ENCODE measurements at regions not wholly inside any gene's neighbourhood (a gene's known extent, or its start where the extent isn't known, plus 50 kb on each side); places are given as distances from the start of the nearest gene placed in this dataset.

GRCh38 chr3:87473944-87474343 lies 197.6 kb upstream of the POU1F1 start:
- Histone ChIP-seq H3K9me3 (ENCODE audit: control insufficient read depth, low read depth, low read length) (peaks cover 5% of the 10 kb centered on the region), H3K4me2 (ENCODE audit: insufficient read depth, insufficient read length, low read length) (no peak overlapping the region), H3K4ac (ENCODE audit: low read depth, low read length) (no peak overlapping the region), H3K4me1 (ENCODE audit: insufficient read depth, low read length) (no peaks in the 10 kb centered on the region), H3K18ac (ENCODE audit: insufficient read length, low read depth, low read length) (no peak overlapping the region), H3K79me2 (ENCODE audit: insufficient read depth, low read length) (no peaks in the 10 kb centered on the region), H3K79me1 (ENCODE audit: insufficient read depth, low read depth, low read length, poor library complexity, severe bottlenecking) (no peaks in the 10 kb centered on the region), H3K56ac (ENCODE audit: insufficient read length, low read depth, low read length) (no peak overlapping the region), H2BK5ac (ENCODE audit: insufficient read length, low read length) (no peak overlapping the region), H3K23ac (ENCODE audit: insufficient read length, low read depth, low read length) (no peak overlapping the region), H2BK20ac (ENCODE audit: low read depth, low read length, poor library complexity, severe bottlenecking) (no peak overlapping the region), H4K20me1 (ENCODE audit: control insufficient read depth, insufficient read depth, insufficient read length) (no peaks in the 10 kb centered on the region), H2AFZ (ENCODE audit: low read length) (no peak overlapping the region), H3K14ac (ENCODE audit: insufficient read depth, low read length) (no peak overlapping the region), H3K27ac (ENCODE audit: insufficient read length, low read depth, low read length) (no peak overlapping the region), H4K5ac (ENCODE audit: insufficient read length, low read depth, low read length) (no peak overlapping the region), H2BK12ac (ENCODE audit: insufficient read length, low read depth, low read length) (no peak overlapping the region), H4K91ac (ENCODE audit: insufficient read length, low read depth, low read length) (no peak overlapping the region), H3K23me2 (ENCODE audit: insufficient read length, low read depth, low read length, poor library complexity, severe bottlenecking) (no peaks in the 10 kb centered on the region), H2BK15ac (ENCODE audit: low read depth, low read length) (no peak overlapping the region), H2AK5ac (ENCODE audit: insufficient read length, low read length) (no peak overlapping the region), H3T11ph (ENCODE audit: low read length) (no peak overlapping the region), H3K9ac (ENCODE audit: extremely low read depth, insufficient read length, low read length) (no peak overlapping the region), H2BK120ac (ENCODE audit: low read depth, low read length, poor library complexity, severe bottlenecking) (no peak overlapping the region), H4K8ac (replicated peaks; ENCODE audit: insufficient read length, low read depth, low read length) (no peak overlapping the region), H3K27me3 (ENCODE audit: insufficient read depth, low read length) (no peaks in the 10 kb centered on the region)
- Mint-ChIP-seq H3K4me3 (no peak overlapping the region), H3K4me1 (no peaks in the 10 kb centered on the region), H3K9me3 (peaks cover 25 to 33% of the 10 kb centered on the region in 2 experiments), H3K36me3 (ENCODE audit: insufficient read depth in 1 of 3, low read depth in 3 of 3) (peaks cover 0 to 20% (median 17%) of the 10 kb centered on the region in 3 experiments; a peak in 5 of 7 replicates), H3K27ac (no peak overlapping the region), H3K27me3 (ENCODE audit: low read depth) (no peaks in the 10 kb centered on the region)
- no peak for TF ChIP-seq CTCF (conservative IDR thresholded peaks at IDR 0.05)
- no peak for DNase-seq

Data from H9 (cell line).